ENCODE measurements at regions not wholly inside any gene's neighbourhood (a gene's known extent, or its start where the extent isn't known, plus 50 kb on each side); places are given as distances from the start of the nearest gene placed in this dataset.

DNA sequence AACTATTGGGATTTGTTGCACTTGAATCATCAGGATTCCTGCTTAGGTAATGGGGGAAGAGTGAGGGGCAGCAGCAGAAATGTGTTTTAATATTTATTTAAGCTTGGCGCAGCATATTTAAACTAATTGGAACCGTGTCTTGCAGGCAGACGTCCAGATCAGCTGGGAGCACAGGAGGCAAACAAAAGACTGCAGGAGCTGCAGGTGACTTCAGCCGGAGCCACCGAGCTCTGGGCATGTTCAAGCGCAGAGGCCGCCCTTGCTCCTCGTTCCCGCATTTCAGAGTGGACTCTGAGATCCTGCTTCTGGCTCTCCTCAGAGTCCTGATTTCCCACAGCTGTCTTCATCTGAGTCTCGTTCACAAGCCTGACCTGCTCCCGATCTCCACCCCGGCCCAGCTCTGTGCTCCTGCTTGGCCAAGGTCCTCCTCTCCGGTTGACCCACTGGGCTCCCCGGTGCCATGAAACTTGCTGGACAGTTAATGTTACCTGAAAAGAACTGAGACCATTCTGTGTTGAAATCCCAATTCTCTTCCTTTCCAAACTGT lies 475.5 kb downstream of the SOX11 start:
- TF ChIP-seq, protein P1, sequence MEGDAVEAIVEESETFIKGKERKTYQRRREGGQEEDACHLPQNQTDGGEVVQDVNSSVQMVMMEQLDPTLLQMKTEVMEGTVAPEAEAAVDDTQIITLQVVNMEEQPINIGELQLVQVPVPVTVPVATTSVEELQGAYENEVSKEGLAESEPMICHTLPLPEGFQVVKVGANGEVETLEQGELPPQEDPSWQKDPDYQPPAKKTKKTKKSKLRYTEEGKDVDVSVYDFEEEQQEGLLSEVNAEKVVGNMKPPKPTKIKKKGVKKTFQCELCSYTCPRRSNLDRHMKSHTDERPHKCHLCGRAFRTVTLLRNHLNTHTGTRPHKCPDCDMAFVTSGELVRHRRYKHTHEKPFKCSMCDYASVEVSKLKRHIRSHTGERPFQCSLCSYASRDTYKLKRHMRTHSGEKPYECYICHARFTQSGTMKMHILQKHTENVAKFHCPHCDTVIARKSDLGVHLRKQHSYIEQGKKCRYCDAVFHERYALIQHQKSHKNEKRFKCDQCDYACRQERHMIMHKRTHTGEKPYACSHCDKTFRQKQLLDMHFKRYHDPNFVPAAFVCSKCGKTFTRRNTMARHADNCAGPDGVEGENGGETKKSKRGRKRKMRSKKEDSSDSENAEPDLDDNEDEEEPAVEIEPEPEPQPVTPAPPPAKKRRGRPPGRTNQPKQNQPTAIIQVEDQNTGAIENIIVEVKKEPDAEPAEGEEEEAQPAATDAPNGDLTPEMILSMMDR (IDR thresholded peaks at IDR 0.05) = no peak
- no peak for TF ChIP-seq POLR2A (IDR thresholded peaks at IDR 0.05)

All from Peyer's patch (tissue), 4 donors.